Activated CD8-positive, alpha-beta T cell treated with anti-CD3 and anti-CD28 coated beads for 36 hours (primary cell): ENCODE measurements at regions not wholly inside any gene's neighbourhood (a gene's known extent, or its start where the extent isn't known, plus 50 kb on each side); places are given as distances from the start of the nearest gene placed in this dataset.
"Not testable (repeated sequence)": the region's sequence is repeated elsewhere in the genome, so short reads cannot be mapped to it uniquely, and the experiment has no call there.

Source experiments
- ATAC-seq: fragments of 200-7000 bp; cut with Tn5 transposase; one replicate; pipeline ENCODE4 v1.10.0; 2021; ENCODE audit warnings: mild to moderate bottlenecking, moderate library complexity
- CTCF ChIA-PET: fragments of 350-600 bp; sonication (Branson Sonifier 250); formaldehyde crosslinking; loops from one replicate; lab custom pipeline; 2021; ENCODE audit warnings: antibody characterized with exemption; lab: Charles Lee
- POLR2A ChIA-PET: fragments of 350-600 bp; sonication (Branson Sonifier 250); formaldehyde crosslinking; loops from one replicate; lab custom pipeline; 2021; ENCODE audit warnings: antibody characterized with exemption; lab: Charles Lee
- DNase-seq: peaks from one replicate; pipeline ENCODE4 v3.0.0-alpha.2; 2020
- H3K27ac Mint-ChIP-seq: one replicate; pipeline ENCODE4 v1.8.0; 2021; ENCODE audit warnings: mild to moderate bottlenecking, mixed read lengths
- H3K27me3 Mint-ChIP-seq: one replicate; pipeline ENCODE4 v1.8.0; 2021; ENCODE audit warnings: mixed read lengths
- H3K36me3 Mint-ChIP-seq: one replicate; pipeline ENCODE4 v1.8.0; 2021; ENCODE audit warnings: low read depth, mixed read lengths
- H3K4me1 Mint-ChIP-seq: one replicate; pipeline ENCODE4 v1.8.0; 2021; ENCODE audit warnings: low read depth, mixed read lengths
- H3K4me3 Mint-ChIP-seq: one replicate; pipeline ENCODE4 v1.8.0; 2021; ENCODE audit warnings: mild to moderate bottlenecking, moderate library complexity, mixed read lengths
- H3K9me3 Mint-ChIP-seq: one replicate; pipeline ENCODE4 v1.8.0; 2021; ENCODE audit warnings: mixed read lengths
- CTCF ChIP-seq: fragments of 200-600 bp; IDR thresholded peaks from one replicate; pipeline ENCODE4 v1.8.0; 2022; ENCODE audit warnings: antibody characterized with exemption, mild to moderate bottlenecking
- intact Hi-C: fragments of 100-400 bp; cut with micrococcal nuclease; formaldehyde crosslinking; loops from one replicate; pipeline ENCODE4 v1.10.0; 2022

GRCh38 chr20:29762620-29763019 is 1494.8 kb upstream of the DEFB115 start:
- ChIA-PET CTCF (no interaction called here), POLR2A (no interaction called here)
- Mint-ChIP-seq H3K9me3 (peaks cover 7% of the 10 kb centered on the region), H3K27me3 (peaks cover 9% of the 10 kb centered on the region), H3K4me3 (peak overlapping the region; percentile 55), H3K36me3 (no peaks in the 10 kb centered on the region), H3K4me1 (peaks cover 3% of the 10 kb centered on the region), H3K27ac (no peak overlapping the region)
- intact Hi-C loops = no loop called here
- no peak for TF ChIP-seq CTCF
- ATAC-seq = no peak
- DNase-seq = no peak

- no peaks in the 10 kb centered on the region for H3K36me3 Mint-ChIP-seq
- POLR2A ChIA-PET = no interaction called here
- H3K27ac Mint-ChIP-seq = no peak overlapping the region
- no peak for ATAC-seq
- TF ChIP-seq CTCF = no peak
- DNase-seq = no peak
- peaks cover 9% of the 10 kb centered on the region for H3K27me3 Mint-ChIP-seq
- CTCF ChIA-PET = no interaction called here
- intact Hi-C loops = no loop called here
- H3K9me3 Mint-ChIP-seq = peaks cover 7% of the 10 kb centered on the region
- H3K4me3 Mint-ChIP-seq = no peak overlapping the region
- peaks cover 3% of the 10 kb centered on the region for H3K4me1 Mint-ChIP-seq
Observed at GRCh38 chr20:29763821-29764511, 1493.5 kb upstream of the DEFB115 start.

GRCh38 chr20:29764922-29765610 is 1492.4 kb upstream of the DEFB115 start:
- intact Hi-C loops, H3K27ac Mint-ChIP-seq: not testable (repeated sequence)

GRCh38 chr20:29778033-29778432 is 1479.4 kb upstream of the DEFB115 start:
- H3K9me3 Mint-ChIP-seq = peaks cover 13% of the 10 kb centered on the region
- H3K27me3 Mint-ChIP-seq, H3K27ac Mint-ChIP-seq, H3K4me1 Mint-ChIP-seq, ATAC-seq, CTCF ChIA-PET, intact Hi-C loops, H3K36me3 Mint-ChIP-seq, POLR2A ChIA-PET, DNase-seq, H3K4me3 Mint-ChIP-seq: not testable (repeated sequence)

More at GRCh38 chr20:29764922-29765610, 1492.4 kb upstream of the DEFB115 start:
- H3K36me3 Mint-ChIP-seq, H3K9me3 Mint-ChIP-seq, POLR2A ChIA-PET, H3K27me3 Mint-ChIP-seq, H3K4me1 Mint-ChIP-seq: not testable (repeated sequence)
- DNase-seq (peak; percentile 69), ATAC-seq (peak; percentile 71)
- CTCF ChIA-PET = interaction anchor here (1.3 kb wide), 1 partner anchor 685 kb away, joined by 3 read pairs; no protein-coding TSS in a partner anchor
- peak; percentile 61 for TF ChIP-seq CTCF
- H3K4me3 Mint-ChIP-seq = peak overlapping the region; percentile 32

GRCh38 chr20:29781217-29781616 is 1476.2 kb upstream of the DEFB115 start:
- H3K4me1 Mint-ChIP-seq, H3K4me3 Mint-ChIP-seq, POLR2A ChIA-PET, H3K36me3 Mint-ChIP-seq, DNase-seq, intact Hi-C loops, H3K27me3 Mint-ChIP-seq, ATAC-seq, H3K27ac Mint-ChIP-seq, CTCF ChIA-PET: not testable (repeated sequence)
- H3K9me3 Mint-ChIP-seq = peaks cover 16% of the 10 kb centered on the region

GRCh38 chr20:29781891-29782290 is 1475.6 kb upstream of the DEFB115 start:
- H3K27ac Mint-ChIP-seq, intact Hi-C loops, POLR2A ChIA-PET, CTCF ChIA-PET, H3K4me1 Mint-ChIP-seq, DNase-seq, H3K27me3 Mint-ChIP-seq, H3K36me3 Mint-ChIP-seq, ATAC-seq, H3K4me3 Mint-ChIP-seq: not testable (repeated sequence)
- peaks cover 18% of the 10 kb centered on the region for H3K9me3 Mint-ChIP-seq

GRCh38 chr20:29787456-29787855 is 1470.0 kb upstream of the DEFB115 start:
- CTCF ChIA-PET, H3K27me3 Mint-ChIP-seq, H3K36me3 Mint-ChIP-seq, H3K4me1 Mint-ChIP-seq, intact Hi-C loops, DNase-seq, POLR2A ChIA-PET, ATAC-seq, H3K4me3 Mint-ChIP-seq, H3K27ac Mint-ChIP-seq: not testable (repeated sequence)
- H3K9me3 Mint-ChIP-seq = peaks cover 16% of the 10 kb centered on the region
